ENCODE measurements at regions not wholly inside any gene's neighbourhood (a gene's known extent, or its start where the extent isn't known, plus 50 kb on each side); places are given as distances from the start of the nearest gene placed in this dataset.

- TF ChIP-seq FOXM1 (IDR thresholded peaks at IDR 0.05; ENCODE audit: borderline replicate concordance, low read depth) (no peak), NFIC (IDR thresholded peaks at IDR 0.05) (no peak), TEAD4 (IDR thresholded peaks at IDR 0.05) (no peak), REST (IDR thresholded peaks at IDR 0.05; ENCODE audit: low read depth) (no peak), USF1 (IDR thresholded peaks at IDR 0.05) (no peak), EGR1 (IDR thresholded peaks at IDR 0.05) (no peak), MAX (IDR thresholded peaks at IDR 0.05) (no peak), CEBPB (IDR thresholded peaks at IDR 0.05) (no peak), YY1 (IDR thresholded peaks at IDR 0.05; ENCODE audit: low read depth) (no peak), RAD21 (IDR thresholded peaks at IDR 0.05; ENCODE audit: low read depth) (no peak), TCF12 (IDR thresholded peaks at IDR 0.05; ENCODE audit: low read depth) (no peak), CREB1 (IDR thresholded peaks at IDR 0.05; ENCODE audit: low read depth) (no peak), EP300 (IDR thresholded peaks at IDR 0.05; ENCODE audit: borderline replicate concordance) (no peak), TAF1 (IDR thresholded peaks at IDR 0.05; ENCODE audit: low read depth) (no peak), ZBTB7A (IDR thresholded peaks at IDR 0.05; ENCODE audit: low read depth) (no peak)
Measured at GRCh38 chr6:149228311-149228955, 89.1 kb upstream of the TAB2 start.

GRCh38 chr6:149229096-149229495 is 88.4 kb upstream of the TAB2 start:
- TF ChIP-seq NFIC (IDR thresholded peaks at IDR 0.05) (no peak), REST (IDR thresholded peaks at IDR 0.05; ENCODE audit: low read depth) (no peak), USF1 (IDR thresholded peaks at IDR 0.05) (no peak), FOXM1 (IDR thresholded peaks at IDR 0.05; ENCODE audit: borderline replicate concordance, low read depth) (no peak), ZBTB7A (IDR thresholded peaks at IDR 0.05; ENCODE audit: low read depth) (no peak), EP300 (IDR thresholded peaks at IDR 0.05; ENCODE audit: borderline replicate concordance) (no peak), TAF1 (IDR thresholded peaks at IDR 0.05; ENCODE audit: low read depth) (no peak), RAD21 (IDR thresholded peaks at IDR 0.05; ENCODE audit: low read depth) (no peak), EGR1 (IDR thresholded peaks at IDR 0.05) (no peak), TCF12 (IDR thresholded peaks at IDR 0.05; ENCODE audit: low read depth) (no peak), CREB1 (IDR thresholded peaks at IDR 0.05; ENCODE audit: low read depth) (no peak), YY1 (IDR thresholded peaks at IDR 0.05; ENCODE audit: low read depth) (no peak), MAX (IDR thresholded peaks at IDR 0.05) (no peak), CEBPB (IDR thresholded peaks at IDR 0.05) (no peak), TEAD4 (IDR thresholded peaks at IDR 0.05) (no peak)

GRCh38 chr6:149230712-149231460 is 86.6 kb upstream of the TAB2 start:
- TF ChIP-seq CEBPB (IDR thresholded peaks at IDR 0.05) (no peak), MAX (IDR thresholded peaks at IDR 0.05) (no peak), FOXM1 (IDR thresholded peaks at IDR 0.05; ENCODE audit: borderline replicate concordance, low read depth) (no peak), TAF1 (IDR thresholded peaks at IDR 0.05; ENCODE audit: low read depth) (no peak), ZBTB7A (IDR thresholded peaks at IDR 0.05; ENCODE audit: low read depth) (no peak), CREB1 (IDR thresholded peaks at IDR 0.05; ENCODE audit: low read depth) (no peak), RAD21 (IDR thresholded peaks at IDR 0.05; ENCODE audit: low read depth) (no peak), TCF12 (IDR thresholded peaks at IDR 0.05; ENCODE audit: low read depth) (no peak), EGR1 (IDR thresholded peaks at IDR 0.05) (no peak), USF1 (IDR thresholded peaks at IDR 0.05) (no peak)

GRCh38 chr6:149231778-149232177 is 85.7 kb upstream of the TAB2 start:
- TF ChIP-seq REST (IDR thresholded peaks at IDR 0.05; ENCODE audit: low read depth): no peak
